GM19397 (cell line): ENCODE measurements at regions not wholly inside any gene's neighbourhood (a gene's known extent, or its start where the extent isn't known, plus 50 kb on each side); places are given as distances from the start of the nearest gene placed in this dataset.
"Not testable (repeated sequence)": the region's sequence is repeated elsewhere in the genome, so short reads cannot be mapped to it uniquely, and the experiment has no call there.

ENCODE experiments used
- ATAC-seq: cut with Tn5 transposase; IDR thresholded peaks from one replicate; pipeline ENCODE4 v1.9.1; 2021; ENCODE audit warnings: mild to moderate bottlenecking, moderate library complexity; ENCODE audit not compliant: unreplicated experiment

- ATAC-seq, result no peak
Measured at GRCh38 chr4:141290771-141291170, 70.1 kb downstream of the ZNF330 start.

- no peak for ATAC-seq
Measured at GRCh38 chr4:141294306-141294705, 73.6 kb downstream of the ZNF330 start.

- ATAC-seq, result no peak
Measured at GRCh38 chr4:141301216-141301615, 80.5 kb downstream of the ZNF330 start.

GRCh38 chr4:141302924-141303323 is 82.2 kb downstream of the ZNF330 start:
- ATAC-seq, result no peak

- ATAC-seq, result no peak
Measured at GRCh38 chr4:141304346-141304745, 83.7 kb downstream of the ZNF330 start.

- ATAC-seq, result no peak
Measured at GRCh38 chr4:141306331-141306730, 85.6 kb downstream of the ZNF330 start.

- peak; percentile 99 for ATAC-seq
Measured at GRCh38 chr4:141307241-141307689, 86.6 kb downstream of the ZNF330 start.

- peak; percentile 33 for ATAC-seq
Measured at GRCh38 chr4:141309874-141310273, 89.2 kb downstream of the ZNF330 start.

GRCh38 chr4:141311246-141312204 is 90.8 kb downstream of the ZNF330 start:
- no peak for ATAC-seq

GRCh38 chr4:141314627-141315026 is 93.9 kb downstream of the ZNF330 start:
- ATAC-seq, result no peak

- no peak for ATAC-seq
Measured at GRCh38 chr4:141328560-141329173, 108.0 kb downstream of the ZNF330 start.

- no peak for ATAC-seq
Measured at GRCh38 chr4:141329174-141329569, 108.5 kb downstream of the ZNF330 start.

- ATAC-seq, result no peak
Measured at GRCh38 chr4:141330616-141331015, 109.9 kb downstream of the ZNF330 start.

GRCh38 chr4:141331534-141332358 is 111.1 kb downstream of the ZNF330 start:
- no peak for ATAC-seq

- ATAC-seq, result not testable (repeated sequence)
Measured at GRCh38 chr4:141332359-141333181, 111.9 kb downstream of the ZNF330 start.

- not testable (repeated sequence) for ATAC-seq
Measured at GRCh38 chr4:141333456-141334230, 112.9 kb downstream of the ZNF330 start.

- ATAC-seq, result no peak
Measured at GRCh38 chr4:141335166-141335565, 114.5 kb downstream of the ZNF330 start.

- ATAC-seq, result no peak
Measured at GRCh38 chr4:141338238-141338637, 117.5 kb downstream of the ZNF330 start.

GRCh38 chr4:141339391-141339790 is 118.7 kb downstream of the ZNF330 start:
- no peak for ATAC-seq

GRCh38 chr4:141339966-141340365 is 119.3 kb downstream of the ZNF330 start:
- no peak for ATAC-seq
